ENCODE measurements at regions not wholly inside any gene's neighbourhood (a gene's known extent, or its start where the extent isn't known, plus 50 kb on each side); places are given as distances from the start of the nearest gene placed in this dataset.

GRCh38 chr18:45554389-45554737 lies 60.9 kb upstream of the SLC14A2 start:
- H4K20me1 ChIP-seq (ENCODE audit: insufficient read depth, low read length) = no peaks in the 10 kb centered on the region
- H3K4me1 ChIP-seq (ENCODE audit: insufficient read depth, low read length) = no peaks in the 10 kb centered on the region
- TF ChIP-seq CTCF (IDR thresholded peaks at IDR 0.05; ENCODE audit: insufficient read depth, low read depth, low read length) = no peak
- TF ChIP-seq EZH2 (IDR thresholded peaks at IDR 0.05; ENCODE audit: insufficient read depth, low read length) = no peak
- no peaks in the 10 kb centered on the region for H3K36me3 Mint-ChIP-seq (ENCODE audit: low read depth, unreplicated experiment)
- H3K9me3 Mint-ChIP-seq (ENCODE audit: unreplicated experiment) = peaks cover 2% of the 10 kb centered on the region
- no peaks in the 10 kb centered on the region for H3K27me3 Mint-ChIP-seq (ENCODE audit: low read depth, unreplicated experiment)
- no peak overlapping the region for H3K4me3 Mint-ChIP-seq (ENCODE audit: unreplicated experiment)
- no peak overlapping the region for H3K4me3 ChIP-seq (ENCODE audit: insufficient read depth, low read depth, low read length)
- H3K9ac ChIP-seq (ENCODE audit: low read length) = no peak overlapping the region
- H3K27me3 ChIP-seq (ENCODE audit: insufficient read depth, low read length) = peaks cover 3% of the 10 kb centered on the region
- H2AFZ ChIP-seq (ENCODE audit: low read depth, low read length) = no peak overlapping the region
- H3K4me2 ChIP-seq (ENCODE audit: low read length) = no peak overlapping the region
- H3K36me3 ChIP-seq (ENCODE audit: insufficient read depth, low read length) = no peaks in the 10 kb centered on the region
- H3K9me3 ChIP-seq (ENCODE audit: insufficient read depth, low read depth, low read length) = no peaks in the 10 kb centered on the region
- no peak overlapping the region for H3K27ac ChIP-seq (ENCODE audit: low read depth, low read length)
- no peaks in the 10 kb centered on the region for H3K79me2 ChIP-seq (ENCODE audit: insufficient read depth, low read length)
- DNase-seq (ENCODE audit: low read depth) = no peak
- H3K4me1 Mint-ChIP-seq (ENCODE audit: low read depth, unreplicated experiment) = no peaks in the 10 kb centered on the region
- H3K27ac Mint-ChIP-seq (ENCODE audit: unreplicated experiment) = no peak overlapping the region
- no peak for FAIRE-seq

DNA sequence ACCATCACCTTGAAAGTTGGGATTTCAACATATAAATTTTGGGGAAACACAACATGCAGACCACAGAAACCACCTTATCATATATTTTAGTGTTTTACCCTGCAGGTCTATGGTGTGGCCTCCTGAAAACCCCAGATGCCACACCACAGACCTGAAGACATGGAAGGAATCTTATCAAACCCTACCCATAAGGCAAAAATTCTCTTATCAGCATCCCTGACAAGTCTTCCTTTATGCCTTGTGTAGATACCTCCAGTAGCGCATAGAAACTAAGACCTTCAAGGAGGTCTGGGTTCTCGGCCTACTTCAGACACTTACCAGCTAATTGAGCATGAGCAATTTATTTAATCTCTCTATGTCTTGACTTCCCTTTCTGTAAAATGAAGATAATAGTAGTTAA lies 59.1 kb upstream of the SLC14A2 start:
- Histone ChIP-seq H3K36me3 (ENCODE audit: insufficient read depth, low read length) (no peaks in the 10 kb centered on the region), H3K27ac (ENCODE audit: low read depth, low read length) (no peak overlapping the region), H3K27me3 (ENCODE audit: insufficient read depth, low read length) (peaks cover 3% of the 10 kb centered on the region), H3K9me3 (ENCODE audit: insufficient read depth, low read depth, low read length) (no peaks in the 10 kb centered on the region), H2AFZ (ENCODE audit: low read depth, low read length) (no peak overlapping the region), H3K4me2 (ENCODE audit: low read length) (no peak overlapping the region), H3K9ac (ENCODE audit: low read length) (no peak overlapping the region), H4K20me1 (ENCODE audit: insufficient read depth, low read length) (no peaks in the 10 kb centered on the region), H3K79me2 (ENCODE audit: insufficient read depth, low read length) (no peaks in the 10 kb centered on the region), H3K4me3 (ENCODE audit: insufficient read depth, low read depth, low read length) (no peak overlapping the region), H3K4me1 (ENCODE audit: insufficient read depth, low read length) (no peaks in the 10 kb centered on the region)
- no peaks in the 10 kb centered on the region for H3K4me1 Mint-ChIP-seq (ENCODE audit: low read depth, unreplicated experiment)
- DNase-seq (ENCODE audit: low read depth) = no peak
- H3K27me3 Mint-ChIP-seq (ENCODE audit: low read depth, unreplicated experiment) = no peaks in the 10 kb centered on the region
- H3K27ac Mint-ChIP-seq (ENCODE audit: unreplicated experiment) = no peak overlapping the region
- no peaks in the 10 kb centered on the region for H3K36me3 Mint-ChIP-seq (ENCODE audit: low read depth, unreplicated experiment)
- FAIRE-seq = no peak
- no peak for TF ChIP-seq EZH2 (IDR thresholded peaks at IDR 0.05; ENCODE audit: insufficient read depth, low read length)
- TF ChIP-seq CTCF (IDR thresholded peaks at IDR 0.05; ENCODE audit: insufficient read depth, low read depth, low read length) = no peak
- peaks cover 2% of the 10 kb centered on the region for H3K9me3 Mint-ChIP-seq (ENCODE audit: unreplicated experiment)
- H3K4me3 Mint-ChIP-seq (ENCODE audit: unreplicated experiment) = no peak overlapping the region

GRCh38 chr18:45557287-45557686 lies 58.0 kb upstream of the SLC14A2 start:
- peaks cover 3% of the 10 kb centered on the region for H3K27me3 ChIP-seq (ENCODE audit: insufficient read depth, low read length)
- Mint-ChIP-seq H3K4me3 (ENCODE audit: unreplicated experiment) (no peak overlapping the region), H3K4me1 (ENCODE audit: low read depth, unreplicated experiment) (no peaks in the 10 kb centered on the region), H3K36me3 (ENCODE audit: low read depth, unreplicated experiment) (no peaks in the 10 kb centered on the region), H3K27ac (ENCODE audit: unreplicated experiment) (no peak overlapping the region), H3K27me3 (ENCODE audit: low read depth, unreplicated experiment) (no peaks in the 10 kb centered on the region), H3K9me3 (ENCODE audit: unreplicated experiment) (peaks cover 2% of the 10 kb centered on the region)
- H3K27ac ChIP-seq (ENCODE audit: low read depth, low read length) = no peak overlapping the region
- TF ChIP-seq EZH2 (IDR thresholded peaks at IDR 0.05; ENCODE audit: insufficient read depth, low read length) (no peak), CTCF (IDR thresholded peaks at IDR 0.05; ENCODE audit: insufficient read depth, low read depth, low read length) (no peak)
- no peaks in the 10 kb centered on the region for H4K20me1 ChIP-seq (ENCODE audit: insufficient read depth, low read length)
- no peaks in the 10 kb centered on the region for H3K4me1 ChIP-seq (ENCODE audit: insufficient read depth, low read length)
- H3K9me3 ChIP-seq (ENCODE audit: insufficient read depth, low read depth, low read length) = no peaks in the 10 kb centered on the region
- H3K9ac ChIP-seq (ENCODE audit: low read length) = no peak overlapping the region
- no peak for FAIRE-seq
- H3K36me3 ChIP-seq (ENCODE audit: insufficient read depth, low read length) = no peaks in the 10 kb centered on the region
- no peak for DNase-seq (ENCODE audit: low read depth)
- no peak overlapping the region for H2AFZ ChIP-seq (ENCODE audit: low read depth, low read length)
- H3K4me2 ChIP-seq (ENCODE audit: low read length) = no peak overlapping the region
- H3K79me2 ChIP-seq (ENCODE audit: insufficient read depth, low read length) = no peaks in the 10 kb centered on the region
- no peak overlapping the region for H3K4me3 ChIP-seq (ENCODE audit: insufficient read depth, low read depth, low read length)

All from astrocyte (in vitro differentiated cells and primary cell).